Loucy (cell line): ENCODE measurements at regions not wholly inside any gene's neighbourhood (a gene's known extent, or its start where the extent isn't known, plus 50 kb on each side); places are given as distances from the start of the nearest gene placed in this dataset.

ENCODE experiments used
- EZH2phosphoT487 ChIP-seq: fragments of 200-600 bp; IDR thresholded peaks from 2 replicates; pipeline ENCODE4 v1.6.1; 2018; ENCODE audit warnings: antibody characterized with exemption, mild to moderate bottlenecking, moderate library complexity, borderline replicate concordance
- TF ChIP-seq, protein P1 (sequence below): fragments of 200-600 bp; sonication (generic); conservative IDR thresholded peaks from 2 replicates; pipeline ENCODE4 v1.5.1; 2014; ENCODE audit warnings: mild to moderate bottlenecking, antibody characterized with exemption, low read length

GRCh38 chr2:403682-404081 is 115.8 kb upstream of the ALKAL2 start:
- TF ChIP-seq, protein P1, sequence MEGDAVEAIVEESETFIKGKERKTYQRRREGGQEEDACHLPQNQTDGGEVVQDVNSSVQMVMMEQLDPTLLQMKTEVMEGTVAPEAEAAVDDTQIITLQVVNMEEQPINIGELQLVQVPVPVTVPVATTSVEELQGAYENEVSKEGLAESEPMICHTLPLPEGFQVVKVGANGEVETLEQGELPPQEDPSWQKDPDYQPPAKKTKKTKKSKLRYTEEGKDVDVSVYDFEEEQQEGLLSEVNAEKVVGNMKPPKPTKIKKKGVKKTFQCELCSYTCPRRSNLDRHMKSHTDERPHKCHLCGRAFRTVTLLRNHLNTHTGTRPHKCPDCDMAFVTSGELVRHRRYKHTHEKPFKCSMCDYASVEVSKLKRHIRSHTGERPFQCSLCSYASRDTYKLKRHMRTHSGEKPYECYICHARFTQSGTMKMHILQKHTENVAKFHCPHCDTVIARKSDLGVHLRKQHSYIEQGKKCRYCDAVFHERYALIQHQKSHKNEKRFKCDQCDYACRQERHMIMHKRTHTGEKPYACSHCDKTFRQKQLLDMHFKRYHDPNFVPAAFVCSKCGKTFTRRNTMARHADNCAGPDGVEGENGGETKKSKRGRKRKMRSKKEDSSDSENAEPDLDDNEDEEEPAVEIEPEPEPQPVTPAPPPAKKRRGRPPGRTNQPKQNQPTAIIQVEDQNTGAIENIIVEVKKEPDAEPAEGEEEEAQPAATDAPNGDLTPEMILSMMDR: no peak
- no peak for TF ChIP-seq EZH2phosphoT487
